ENCODE measurements at regions not wholly inside any gene's neighbourhood (a gene's known extent, or its start where the extent isn't known, plus 50 kb on each side); places are given as distances from the start of the nearest gene placed in this dataset.

DNA sequence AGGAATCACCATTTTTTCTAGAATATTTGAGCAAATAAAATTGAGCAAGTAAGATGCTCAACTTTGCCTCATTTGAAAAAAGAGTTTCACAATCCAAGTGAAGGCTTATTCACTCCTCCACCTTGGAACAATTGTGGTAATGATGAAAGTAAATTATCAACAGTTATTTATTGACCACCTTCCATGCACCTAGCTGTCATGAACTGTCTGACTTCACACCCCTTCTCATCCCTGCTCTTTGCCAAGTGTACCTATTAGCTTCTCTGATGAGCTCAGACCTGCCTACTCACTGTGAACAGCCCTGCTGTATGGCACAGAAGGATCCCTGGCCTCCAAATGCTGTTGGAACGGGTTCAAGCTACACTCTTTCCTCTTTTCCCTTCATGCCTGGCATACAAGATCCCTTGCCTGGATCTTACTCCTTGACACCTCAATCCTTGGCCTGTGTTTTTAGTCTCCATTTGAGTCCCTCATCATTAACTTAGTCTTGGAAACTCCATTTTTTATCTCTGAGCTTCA, 99.0 kb upstream of the PREP start:
- no peaks in the 10 kb centered on the region for H3K27me3 ChIP-seq (ENCODE audit: control insufficient read depth in 2 of 2, insufficient read depth in 2 of 2, low read length in 2 of 2)
- Mint-ChIP-seq H3K9me3 (no peaks in the 10 kb centered on the region), H3K4me3 (no peak overlapping the region), H3K36me3 (no peaks in the 10 kb centered on the region), H3K27me3 (ENCODE audit: low read depth in 3 of 3) (peaks cover 0 to 6% (median 1%) of the 10 kb centered on the region in 3 donors), H3K4me1 (no peaks in the 10 kb centered on the region), H3K27ac (no peak overlapping the region)
- intact Hi-C loops (cut with micrococcal nuclease) = no loop called here
- H3K36me3 ChIP-seq (replicated peaks in 1 of 2; ENCODE audit: control insufficient read depth in 1 of 2, insufficient read depth in 2 of 2, low read length in 2 of 2) = no peaks in the 10 kb centered on the region
- H4K20me1 ChIP-seq (ENCODE audit: insufficient read depth, low read length) = no peaks in the 10 kb centered on the region
- H3K4me3 ChIP-seq (replicated peaks in 1 of 3; ENCODE audit: low read depth in 2 of 3, low read length in 3 of 3) = no peak overlapping the region
- no peaks in the 10 kb centered on the region for H3K4me1 ChIP-seq (ENCODE audit: control insufficient read depth in 1 of 2, insufficient read depth in 2 of 2, low read length in 2 of 2)
- no peak for DNase-seq
- no peaks in the 10 kb centered on the region for H3K9me3 ChIP-seq (replicated peaks in 1 of 2; ENCODE audit: control insufficient read depth in 1 of 2, insufficient read depth in 1 of 2, low read length in 2 of 2)
- H3K79me2 ChIP-seq (ENCODE audit: insufficient read depth, low read length) = no peaks in the 10 kb centered on the region
- no peak overlapping the region for H3K4me2 ChIP-seq (replicated peaks; ENCODE audit: extremely low read depth, low read length, poor library complexity, severe bottlenecking)
- H3K27ac ChIP-seq (ENCODE audit: low read depth in 1 of 2, low read length in 2 of 2) = no peak overlapping the region
- TF ChIP-seq, protein P1, sequence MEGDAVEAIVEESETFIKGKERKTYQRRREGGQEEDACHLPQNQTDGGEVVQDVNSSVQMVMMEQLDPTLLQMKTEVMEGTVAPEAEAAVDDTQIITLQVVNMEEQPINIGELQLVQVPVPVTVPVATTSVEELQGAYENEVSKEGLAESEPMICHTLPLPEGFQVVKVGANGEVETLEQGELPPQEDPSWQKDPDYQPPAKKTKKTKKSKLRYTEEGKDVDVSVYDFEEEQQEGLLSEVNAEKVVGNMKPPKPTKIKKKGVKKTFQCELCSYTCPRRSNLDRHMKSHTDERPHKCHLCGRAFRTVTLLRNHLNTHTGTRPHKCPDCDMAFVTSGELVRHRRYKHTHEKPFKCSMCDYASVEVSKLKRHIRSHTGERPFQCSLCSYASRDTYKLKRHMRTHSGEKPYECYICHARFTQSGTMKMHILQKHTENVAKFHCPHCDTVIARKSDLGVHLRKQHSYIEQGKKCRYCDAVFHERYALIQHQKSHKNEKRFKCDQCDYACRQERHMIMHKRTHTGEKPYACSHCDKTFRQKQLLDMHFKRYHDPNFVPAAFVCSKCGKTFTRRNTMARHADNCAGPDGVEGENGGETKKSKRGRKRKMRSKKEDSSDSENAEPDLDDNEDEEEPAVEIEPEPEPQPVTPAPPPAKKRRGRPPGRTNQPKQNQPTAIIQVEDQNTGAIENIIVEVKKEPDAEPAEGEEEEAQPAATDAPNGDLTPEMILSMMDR (IDR thresholded peaks at IDR 0.05) = no peak
- H2AFZ ChIP-seq (ENCODE audit: insufficient read depth, low read depth, low read length, poor library complexity, severe bottlenecking) = no peak overlapping the region
- WGBS (ENCODE audit: insufficient coverage) = 92% methylated on average over 1 of the region's 1 CpG
- H3K9ac ChIP-seq (ENCODE audit: insufficient read depth, low read length, poor library complexity, severe bottlenecking) = no peak overlapping the region

DNA sequence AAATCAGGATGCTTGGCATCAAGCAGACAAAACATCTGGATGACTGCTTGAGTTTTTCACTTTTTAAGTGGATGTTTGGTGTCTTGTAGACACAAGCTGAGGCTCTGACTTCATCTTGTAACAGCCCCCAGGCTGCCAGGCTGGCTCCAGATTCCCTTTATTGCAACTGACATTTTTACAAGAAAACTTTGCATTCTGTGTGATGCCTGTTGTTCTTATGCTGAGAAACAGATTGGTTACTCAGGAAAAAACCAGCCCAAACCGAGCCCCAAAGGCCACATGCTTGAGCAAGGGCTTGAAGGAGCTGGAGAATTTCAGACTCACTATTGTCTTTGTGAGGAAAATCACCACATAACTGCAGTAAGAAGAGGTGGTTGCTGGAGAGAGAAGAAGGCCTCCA, 98.4 kb upstream of the PREP start:
- no peaks in the 10 kb centered on the region for H3K4me1 Mint-ChIP-seq
- WGBS (ENCODE audit: insufficient coverage) = no CpG with 5 or more reads among the region's 1 CpG
- H3K79me2 ChIP-seq (ENCODE audit: insufficient read depth, low read length) = no peaks in the 10 kb centered on the region
- no peak overlapping the region for H3K27ac ChIP-seq (ENCODE audit: low read depth in 1 of 2, low read length in 2 of 2)
- TF ChIP-seq, protein P1 (IDR thresholded peaks at IDR 0.05) = no peak
- no peaks in the 10 kb centered on the region for H3K9me3 ChIP-seq (replicated peaks in 1 of 2; ENCODE audit: control insufficient read depth in 1 of 2, insufficient read depth in 1 of 2, low read length in 2 of 2)
- no peaks in the 10 kb centered on the region for H3K27me3 ChIP-seq (ENCODE audit: control insufficient read depth in 2 of 2, insufficient read depth in 2 of 2, low read length in 2 of 2)
- no peaks in the 10 kb centered on the region for H3K4me1 ChIP-seq (ENCODE audit: control insufficient read depth in 1 of 2, insufficient read depth in 2 of 2, low read length in 2 of 2)
- no peak overlapping the region for H2AFZ ChIP-seq (ENCODE audit: insufficient read depth, low read depth, low read length, poor library complexity, severe bottlenecking)
- no peak overlapping the region for H3K27ac Mint-ChIP-seq
- no peak overlapping the region for H3K4me2 ChIP-seq (replicated peaks; ENCODE audit: extremely low read depth, low read length, poor library complexity, severe bottlenecking)
- no peaks in the 10 kb centered on the region for H3K36me3 ChIP-seq (replicated peaks in 1 of 2; ENCODE audit: control insufficient read depth in 1 of 2, insufficient read depth in 2 of 2, low read length in 2 of 2)
- no peaks in the 10 kb centered on the region for H3K36me3 Mint-ChIP-seq
- H4K20me1 ChIP-seq (ENCODE audit: insufficient read depth, low read length) = no peaks in the 10 kb centered on the region
- no peak overlapping the region for H3K4me3 Mint-ChIP-seq
- H3K9me3 Mint-ChIP-seq = no peaks in the 10 kb centered on the region
- intact Hi-C loops (cut with micrococcal nuclease) = no loop called here
- no peak overlapping the region for H3K4me3 ChIP-seq (replicated peaks in 1 of 3; ENCODE audit: low read depth in 2 of 3, low read length in 3 of 3)
- no peak for DNase-seq
- H3K27me3 Mint-ChIP-seq (ENCODE audit: low read depth in 3 of 3) = peaks cover 0 to 6% (median 1%) of the 10 kb centered on the region in 3 donors
- H3K9ac ChIP-seq (ENCODE audit: insufficient read depth, low read length, poor library complexity, severe bottlenecking) = no peak overlapping the region
